Fibroblast of lung (primary cell): ENCODE measurements at regions not wholly inside any gene's neighbourhood (a gene's known extent, or its start where the extent isn't known, plus 50 kb on each side); places are given as distances from the start of the nearest gene placed in this dataset.

ENCODE experiments used
- DNase-seq, 2 donors: peaks; one replicate each; pipeline versions ENCODE4 v3.0.0 to v3.0.0-alpha.2; 2010; ENCODE audit warnings: low read depth in 2 of 2
- H2AFZ ChIP-seq: 2 replicates; pipeline ENCODE4 v1.5.1; 2012; ENCODE audit warnings: low read length, control low read depth, inconsistent platforms
- H3K27ac ChIP-seq: 2 replicates; pipeline ENCODE4 v1.5.1; 2011; ENCODE audit warnings: low read length, control low read depth; ENCODE audit not compliant: insufficient read depth
- H3K27me3 ChIP-seq: 2 replicates; pipeline ENCODE4 v1.5.1; 2011; ENCODE audit warnings: mild to moderate bottlenecking, low read length; ENCODE audit not compliant: control insufficient read depth, insufficient read depth
- H3K36me3 ChIP-seq: 2 replicates; pipeline ENCODE4 v1.5.1; 2011; ENCODE audit warnings: low read length; ENCODE audit not compliant: control insufficient read depth, insufficient read depth
- H3K4me1 ChIP-seq: 2 replicates; pipeline ENCODE4 v1.5.1; 2011; ENCODE audit warnings: low read length; ENCODE audit not compliant: control insufficient read depth, insufficient read depth; ENCODE audit errors: extremely low read depth
- H3K4me2 ChIP-seq: 2 replicates; pipeline ENCODE4 v1.5.1; 2011; ENCODE audit warnings: low read length, control low read depth; ENCODE audit not compliant: insufficient read depth; ENCODE audit errors: extremely low read depth
- H3K4me3 ChIP-seq, 4 experiments: fragments of 200-600 bp in 1 of 4; sonication (generic) in 1 of 4; replicated peaks in 1 of 4; 2 replicates each; pipeline ENCODE4 v1.5.1; 2011 to 2016; ENCODE audit warnings: low read length in 4 of 4, low read depth in 3 of 4, mild to moderate bottlenecking in 3 of 4, control low read depth in 2 of 4, inconsistent platforms in 1 of 4, mixed read lengths in 1 of 4; ENCODE audit not compliant: insufficient read depth in 1 of 4; ENCODE audit errors: control extremely low read depth in 1 of 4
- H3K79me2 ChIP-seq: 2 replicates; pipeline ENCODE4 v1.5.1; 2012; ENCODE audit warnings: mild to moderate bottlenecking, low read length, inconsistent platforms; ENCODE audit not compliant: control insufficient read depth, insufficient read depth
- H3K9ac ChIP-seq: 2 replicates; pipeline ENCODE4 v1.5.1; 2011; ENCODE audit warnings: mild to moderate bottlenecking, low read length, control low read depth; ENCODE audit not compliant: insufficient read depth
- H3K9me3 ChIP-seq: 2 replicates; pipeline ENCODE4 v1.5.1; 2012; ENCODE audit warnings: low read depth, low read length; ENCODE audit not compliant: control insufficient read depth, insufficient read depth
- H4K20me1 ChIP-seq: 2 replicates; pipeline ENCODE4 v1.5.1; 2011; ENCODE audit warnings: low read length; ENCODE audit not compliant: control insufficient read depth, insufficient read depth; ENCODE audit errors: extremely low read depth
- EZH2 ChIP-seq: IDR thresholded peaks from 2 replicates; pipeline ENCODE4 v1.5.1; 2012; ENCODE audit warnings: low read length, control low read depth, mild to moderate bottlenecking; ENCODE audit errors: missing control alignments
- TF ChIP-seq, protein P1 (sequence below), 2 donors: IDR thresholded peaks in 1 of 2; conservative IDR thresholded peaks in 1 of 2; 1 replicate in 1 of 2; 2 replicates in 1 of 2; pipeline ENCODE4 v1.5.1; 2011 to 2012; ENCODE audit warnings: low read length in 2 of 2, control low read depth in 1 of 2, inconsistent platforms in 1 of 2, low read depth in 1 of 2, mild to moderate bottlenecking in 1 of 2

DNA sequence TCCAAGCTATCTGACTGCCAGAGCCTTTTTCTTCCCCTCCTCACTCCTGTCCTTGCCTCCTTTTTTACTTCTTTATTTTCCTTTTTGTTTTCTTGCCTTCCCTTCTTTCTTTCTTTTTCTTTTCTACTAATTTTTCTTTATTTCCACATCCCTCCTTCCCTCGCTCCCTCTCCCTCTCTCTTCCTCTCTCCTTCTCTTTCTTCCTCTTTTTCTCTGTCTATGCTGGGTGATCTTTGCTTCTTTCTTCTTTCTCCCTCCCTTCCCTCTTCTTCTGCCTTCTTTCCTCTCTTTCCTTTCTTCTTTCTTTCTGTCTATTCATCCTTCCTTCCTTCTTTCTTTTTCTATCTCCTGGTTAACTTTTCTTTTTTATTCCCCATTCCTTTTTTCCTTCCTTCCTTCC, 564.8 kb downstream of the NSUN3 start:
- no peak for TF ChIP-seq EZH2
- TF ChIP-seq, protein P1, sequence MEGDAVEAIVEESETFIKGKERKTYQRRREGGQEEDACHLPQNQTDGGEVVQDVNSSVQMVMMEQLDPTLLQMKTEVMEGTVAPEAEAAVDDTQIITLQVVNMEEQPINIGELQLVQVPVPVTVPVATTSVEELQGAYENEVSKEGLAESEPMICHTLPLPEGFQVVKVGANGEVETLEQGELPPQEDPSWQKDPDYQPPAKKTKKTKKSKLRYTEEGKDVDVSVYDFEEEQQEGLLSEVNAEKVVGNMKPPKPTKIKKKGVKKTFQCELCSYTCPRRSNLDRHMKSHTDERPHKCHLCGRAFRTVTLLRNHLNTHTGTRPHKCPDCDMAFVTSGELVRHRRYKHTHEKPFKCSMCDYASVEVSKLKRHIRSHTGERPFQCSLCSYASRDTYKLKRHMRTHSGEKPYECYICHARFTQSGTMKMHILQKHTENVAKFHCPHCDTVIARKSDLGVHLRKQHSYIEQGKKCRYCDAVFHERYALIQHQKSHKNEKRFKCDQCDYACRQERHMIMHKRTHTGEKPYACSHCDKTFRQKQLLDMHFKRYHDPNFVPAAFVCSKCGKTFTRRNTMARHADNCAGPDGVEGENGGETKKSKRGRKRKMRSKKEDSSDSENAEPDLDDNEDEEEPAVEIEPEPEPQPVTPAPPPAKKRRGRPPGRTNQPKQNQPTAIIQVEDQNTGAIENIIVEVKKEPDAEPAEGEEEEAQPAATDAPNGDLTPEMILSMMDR (conservative IDR thresholded peaks at IDR 0.05 in 1 of 2, IDR thresholded peaks at IDR 0.05 in 1 of 2; ENCODE audit: low read depth in 1 of 2, low read length in 2 of 2), result no peak
- Histone ChIP-seq H3K9me3 (no peaks in the 10 kb centered on the region), H3K27me3 (no peaks in the 10 kb centered on the region), H3K9ac (no peak overlapping the region), H2AFZ (no peak overlapping the region), H3K36me3 (no peaks in the 10 kb centered on the region), H3K79me2 (no peaks in the 10 kb centered on the region), H3K4me3 (no peak overlapping the region), H3K4me1 (no peaks in the 10 kb centered on the region), H3K4me2 (no peak overlapping the region), H3K27ac (no peak overlapping the region), H4K20me1 (no peaks in the 10 kb centered on the region)
- no peak for DNase-seq

DNA sequence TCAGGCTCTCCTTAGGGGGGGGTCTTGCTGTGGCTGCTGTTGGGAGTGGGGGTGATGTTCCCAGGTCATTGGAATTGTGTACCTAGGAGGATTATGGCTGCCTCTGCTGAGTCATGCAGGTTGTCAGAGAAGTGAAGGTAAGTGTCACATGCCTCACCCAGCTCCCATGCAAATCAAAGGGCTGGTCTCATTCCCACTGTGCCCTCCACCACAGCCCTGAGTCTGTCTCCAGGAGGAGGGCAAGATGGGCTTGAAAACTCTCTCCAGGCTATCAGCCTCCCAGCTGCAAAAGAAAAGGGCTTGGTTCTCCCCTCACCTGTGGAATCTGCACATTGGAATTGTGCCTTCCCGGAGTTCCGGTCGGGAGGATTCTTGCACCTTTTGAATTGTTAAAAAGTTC, 580.5 kb downstream of the NSUN3 start:
- H3K4me3 ChIP-seq, result no peak overlapping the region
- no peak for DNase-seq
- H3K27ac ChIP-seq, result no peak overlapping the region
- TF ChIP-seq EZH2, result no peak
- TF ChIP-seq, protein P1 (conservative IDR thresholded peaks at IDR 0.05 in 1 of 2, IDR thresholded peaks at IDR 0.05 in 1 of 2; ENCODE audit: low read depth in 1 of 2, low read length in 2 of 2), result no peak
- H3K79me2 ChIP-seq, result no peaks in the 10 kb centered on the region
- no peaks in the 10 kb centered on the region for H4K20me1 ChIP-seq
- no peaks in the 10 kb centered on the region for H3K27me3 ChIP-seq
- no peaks in the 10 kb centered on the region for H3K9me3 ChIP-seq
- H3K4me2 ChIP-seq, result no peak overlapping the region
- H2AFZ ChIP-seq, result no peak overlapping the region
- H3K36me3 ChIP-seq, result no peaks in the 10 kb centered on the region
- no peak overlapping the region for H3K9ac ChIP-seq
- H3K4me1 ChIP-seq, result no peaks in the 10 kb centered on the region

DNA sequence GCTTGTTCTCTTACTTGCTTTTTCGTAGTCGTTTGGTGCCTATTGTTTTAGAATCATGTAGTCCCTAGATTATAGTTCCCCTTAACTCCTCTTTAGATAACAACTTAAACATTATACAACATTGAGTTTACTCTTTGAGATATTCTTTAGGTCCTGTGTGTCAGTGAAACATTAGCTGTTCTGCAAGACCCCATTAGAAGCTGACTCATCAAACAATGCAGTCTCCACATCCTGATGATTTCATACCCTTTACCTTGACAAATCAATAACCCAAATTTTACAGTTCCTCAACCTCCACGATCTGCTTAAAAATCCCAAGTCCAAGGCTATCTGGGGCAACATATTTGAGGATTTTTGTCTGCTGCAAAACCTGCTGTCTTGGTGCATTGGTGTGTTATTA, 582.9 kb downstream of the NSUN3 start:
- H4K20me1 ChIP-seq, result no peaks in the 10 kb centered on the region
- H3K27me3 ChIP-seq, result no peaks in the 10 kb centered on the region
- DNase-seq, result no peak
- H3K4me2 ChIP-seq, result no peak overlapping the region
- no peaks in the 10 kb centered on the region for H3K4me1 ChIP-seq
- H3K9ac ChIP-seq, result no peak overlapping the region
- no peaks in the 10 kb centered on the region for H3K36me3 ChIP-seq
- TF ChIP-seq, protein P1 (conservative IDR thresholded peaks at IDR 0.05 in 1 of 2, IDR thresholded peaks at IDR 0.05 in 1 of 2; ENCODE audit: low read depth in 1 of 2, low read length in 2 of 2), result no peak
- no peak for TF ChIP-seq EZH2
- no peaks in the 10 kb centered on the region for H3K9me3 ChIP-seq
- H3K4me3 ChIP-seq, result no peak overlapping the region
- no peak overlapping the region for H3K27ac ChIP-seq
- H3K79me2 ChIP-seq, result no peaks in the 10 kb centered on the region
- H2AFZ ChIP-seq, result no peak overlapping the region
